Muscle layer of duodenum (tissue), 2 donors: ENCODE measurements at regions not wholly inside any gene's neighbourhood (a gene's known extent, or its start where the extent isn't known, plus 50 kb on each side); places are given as distances from the start of the nearest gene placed in this dataset.

ENCODE experiments used
- H3K27ac ChIP-seq: one replicate; pipeline ENCODE4 v1.7.0; 2013; ENCODE audit warnings: mild to moderate bottlenecking, low read length
- H3K27me3 ChIP-seq: one replicate; pipeline ENCODE4 v1.7.0; 2013; ENCODE audit warnings: low read depth, mild to moderate bottlenecking, control low read depth, low read length
- H3K36me3 ChIP-seq, 2 donors: one replicate each; pipeline ENCODE4 v1.7.0; 2013; ENCODE audit warnings: low read length in 2 of 2, control low read depth in 1 of 2, mild to moderate bottlenecking in 1 of 2; ENCODE audit not compliant: insufficient read depth in 2 of 2, control insufficient read depth in 1 of 2
- H3K4me1 ChIP-seq, 2 donors: one replicate each; pipeline ENCODE4 v1.7.0; 2013; ENCODE audit warnings: low read length in 2 of 2, mild to moderate bottlenecking in 2 of 2, control low read depth in 1 of 2, moderate library complexity in 1 of 2; ENCODE audit not compliant: insufficient read depth in 2 of 2, control insufficient read depth in 1 of 2
- H3K4me3 ChIP-seq, 2 donors: one replicate each; pipeline ENCODE4 v1.7.0; 2013; ENCODE audit warnings: low read length in 2 of 2, low read depth in 1 of 2, mild to moderate bottlenecking in 1 of 2
- H3K9me3 ChIP-seq, 2 donors: one replicate each; pipeline ENCODE4 v1.7.0; 2013; ENCODE audit warnings: low read length in 2 of 2, control low read depth in 1 of 2, mild to moderate bottlenecking in 1 of 2; ENCODE audit not compliant: control insufficient read depth in 1 of 2
- donor health status: healthy.

- Histone ChIP-seq H3K9me3 (no peaks in the 10 kb centered on the region), H3K4me3 (no peak overlapping the region), H3K36me3 (no peaks in the 10 kb centered on the region), H3K4me1 (no peaks in the 10 kb centered on the region), H3K27me3 (no peaks in the 10 kb centered on the region), H3K27ac (no peak overlapping the region)
Measured at GRCh38 chr12:67370979-67371378, 101.8 kb downstream of the CAND1 start.

GRCh38 chr12:67377021-67377420 lies 107.9 kb downstream of the CAND1 start:
- Histone ChIP-seq H3K36me3 (no peaks in the 10 kb centered on the region), H3K27me3 (no peaks in the 10 kb centered on the region), H3K4me3 (no peak overlapping the region), H3K4me1 (no peaks in the 10 kb centered on the region), H3K9me3 (no peaks in the 10 kb centered on the region), H3K27ac (no peak overlapping the region)

GRCh38 chr12:67377541-67377940 lies 108.4 kb downstream of the CAND1 start:
- Histone ChIP-seq H3K9me3 (no peaks in the 10 kb centered on the region), H3K4me3 (no peak overlapping the region)

GRCh38 chr12:67382241-67382871 lies 113.2 kb downstream of the CAND1 start:
- Histone ChIP-seq H3K27me3 (no peaks in the 10 kb centered on the region), H3K27ac (no peak overlapping the region), H3K4me1 (no peaks in the 10 kb centered on the region), H3K36me3 (no peaks in the 10 kb centered on the region), H3K4me3 (no peak overlapping the region), H3K9me3 (no peaks in the 10 kb centered on the region)

More at GRCh38 chr12:67377541-67377940, 108.4 kb downstream of the CAND1 start:
- Histone ChIP-seq H3K27me3 (no peaks in the 10 kb centered on the region), H3K36me3 (no peaks in the 10 kb centered on the region), H3K27ac (no peak overlapping the region), H3K4me1 (no peaks in the 10 kb centered on the region)

- no peaks in the 10 kb centered on the region for H3K9me3 ChIP-seq
- H3K36me3 ChIP-seq = no peaks in the 10 kb centered on the region
- no peaks in the 10 kb centered on the region for H3K27me3 ChIP-seq
- no peaks in the 10 kb centered on the region for H3K4me1 ChIP-seq
- H3K27ac ChIP-seq = no peak overlapping the region
- H3K4me3 ChIP-seq = no peak overlapping the region
Measured at GRCh38 chr12:67386869-67387565, 117.9 kb downstream of the CAND1 start.

GRCh38 chr12:67388331-67389138 lies 119.4 kb downstream of the CAND1 start:
- H3K4me3 ChIP-seq = no peak overlapping the region
- no peaks in the 10 kb centered on the region for H3K4me1 ChIP-seq
- H3K27me3 ChIP-seq = no peaks in the 10 kb centered on the region
- no peaks in the 10 kb centered on the region for H3K36me3 ChIP-seq
- H3K27ac ChIP-seq = no peak overlapping the region
- no peaks in the 10 kb centered on the region for H3K9me3 ChIP-seq

- H3K36me3 ChIP-seq = no peaks in the 10 kb centered on the region
- no peaks in the 10 kb centered on the region for H3K9me3 ChIP-seq
- no peak overlapping the region for H3K4me3 ChIP-seq
- H3K27me3 ChIP-seq = no peaks in the 10 kb centered on the region
- H3K27ac ChIP-seq = no peak overlapping the region
- no peaks in the 10 kb centered on the region for H3K4me1 ChIP-seq
Measured at GRCh38 chr12:67390273-67390672, 121.1 kb downstream of the CAND1 start.

GRCh38 chr12:67391034-67391433 lies 121.9 kb downstream of the CAND1 start:
- H3K27me3 ChIP-seq = no peaks in the 10 kb centered on the region
- H3K36me3 ChIP-seq = no peaks in the 10 kb centered on the region
- H3K4me1 ChIP-seq = no peaks in the 10 kb centered on the region
- no peak overlapping the region for H3K4me3 ChIP-seq
- no peaks in the 10 kb centered on the region for H3K9me3 ChIP-seq
- no peak overlapping the region for H3K27ac ChIP-seq

- H3K4me1 ChIP-seq = no peaks in the 10 kb centered on the region
- H3K4me3 ChIP-seq = no peak overlapping the region
- H3K27me3 ChIP-seq = no peaks in the 10 kb centered on the region
- H3K27ac ChIP-seq = no peak overlapping the region
- H3K36me3 ChIP-seq = no peaks in the 10 kb centered on the region
- no peaks in the 10 kb centered on the region for H3K9me3 ChIP-seq
Measured at GRCh38 chr12:67391656-67392055, 122.5 kb downstream of the CAND1 start.

GRCh38 chr12:67394550-67394949 lies 125.4 kb downstream of the CAND1 start:
- H3K27me3 ChIP-seq = no peaks in the 10 kb centered on the region
- no peaks in the 10 kb centered on the region for H3K4me1 ChIP-seq
- H3K36me3 ChIP-seq = no peaks in the 10 kb centered on the region
- H3K27ac ChIP-seq = no peak overlapping the region
- H3K4me3 ChIP-seq = no peak overlapping the region
- H3K9me3 ChIP-seq = no peaks in the 10 kb centered on the region

GRCh38 chr12:67400742-67401141 lies 131.6 kb downstream of the CAND1 start:
- no peak overlapping the region for H3K27ac ChIP-seq
- H3K4me1 ChIP-seq = no peaks in the 10 kb centered on the region
- H3K36me3 ChIP-seq = no peaks in the 10 kb centered on the region
- H3K9me3 ChIP-seq = peaks cover 2 to 6% of the 10 kb centered on the region in 2 donors
- no peaks in the 10 kb centered on the region for H3K27me3 ChIP-seq
- H3K4me3 ChIP-seq = no peak overlapping the region
